ENCODE measurements at regions not wholly inside any gene's neighbourhood (a gene's known extent, or its start where the extent isn't known, plus 50 kb on each side); places are given as distances from the start of the nearest gene placed in this dataset.

GRCh38 chr9:13661014-13661413, 381.5 kb upstream of the MPDZ start:
- WGBS, result 80% methylated on average over 3 of the region's 3 CpGs
- intact Hi-C loops (cut with DNase I), result no loop called here
- peaks cover 0 to 11% (median 8%) of the 10 kb centered on the region in 4 donors for H3K4me1 ChIP-seq

GRCh38 chr9:13651969-13652663, 372.6 kb upstream of the MPDZ start:
- DNase-seq (ENCODE audit: extremely low spot score), result no peak
- 49% methylated on average over 6 of the region's 6 CpGs for WGBS
- TF ChIP-seq POLR2AphosphoS5 (IDR thresholded peaks at IDR 0.05) (no peak), CTCF (IDR thresholded peaks at IDR 0.05) (no peak), EP300 (IDR thresholded peaks at IDR 0.05) (no peak), POLR2A (IDR thresholded peaks at IDR 0.05; ENCODE audit: low read depth) (no peak)
- no peaks in the 10 kb centered on the region for H3K27me3 ChIP-seq
- H3K9me3 ChIP-seq, result no peaks in the 10 kb centered on the region
- intact Hi-C loops (cut with DNase I), result no loop called here
- H3K4me3 ChIP-seq, result no peak overlapping the region
- H3K36me3 ChIP-seq, result no peaks in the 10 kb centered on the region
- no peak overlapping the region for H3K27ac ChIP-seq (replicated peaks in 1 of 4)
- H3K4me1 ChIP-seq, result peaks cover 0 to 9% (median 6%) of the 10 kb centered on the region in 4 donors

More at GRCh38 chr9:13661014-13661413, 381.5 kb upstream of the MPDZ start:
- Histone ChIP-seq H3K9me3 (no peaks in the 10 kb centered on the region), H3K4me3 (peak overlapping the region in 2 of 4 donors; percentile 15 to 17), H3K36me3 (no peaks in the 10 kb centered on the region), H3K27ac (replicated peaks in 1 of 4) (no peak overlapping the region), H3K27me3 (no peaks in the 10 kb centered on the region)
- TF ChIP-seq POLR2A (IDR thresholded peaks at IDR 0.05; ENCODE audit: low read depth) (no peak), EP300 (IDR thresholded peaks at IDR 0.05) (no peak), CTCF (IDR thresholded peaks at IDR 0.05) (no peak), POLR2AphosphoS5 (IDR thresholded peaks at IDR 0.05) (no peak)
- no peak for DNase-seq (ENCODE audit: extremely low spot score)

GRCh38 chr9:13651526-13651925, 372.0 kb upstream of the MPDZ start:
- no peak overlapping the region for H3K27ac ChIP-seq (replicated peaks in 1 of 4)
- H3K36me3 ChIP-seq, result no peaks in the 10 kb centered on the region
- H3K27me3 ChIP-seq, result no peaks in the 10 kb centered on the region
- intact Hi-C loops (cut with DNase I), result no loop called here
- no peak for TF ChIP-seq EP300 (IDR thresholded peaks at IDR 0.05)
- no peak for TF ChIP-seq POLR2AphosphoS5 (IDR thresholded peaks at IDR 0.05)
- TF ChIP-seq POLR2A (IDR thresholded peaks at IDR 0.05; ENCODE audit: low read depth), result no peak
- no peak for TF ChIP-seq CTCF (IDR thresholded peaks at IDR 0.05)
- peaks cover 0 to 9% (median 6%) of the 10 kb centered on the region in 4 donors for H3K4me1 ChIP-seq
- no peaks in the 10 kb centered on the region for H3K9me3 ChIP-seq
- WGBS, result 93% methylated on average over 8 of the region's 8 CpGs
- no peak overlapping the region for H3K4me3 ChIP-seq
- DNase-seq (ENCODE audit: extremely low spot score), result no peak

- intact Hi-C loops (cut with DNase I), result no loop called here
- H3K27me3 ChIP-seq, result no peaks in the 10 kb centered on the region
- no peak overlapping the region for H3K4me3 ChIP-seq
- 83% methylated on average over 3 of the region's 3 CpGs for WGBS
- H3K27ac ChIP-seq (replicated peaks in 1 of 4), result no peak overlapping the region
- no peaks in the 10 kb centered on the region for H3K9me3 ChIP-seq
- H3K36me3 ChIP-seq, result no peaks in the 10 kb centered on the region
- no peak for DNase-seq (ENCODE audit: extremely low spot score)
- H3K4me1 ChIP-seq, result peaks cover 3 to 19% (median 8%) of the 10 kb centered on the region in 4 donors
- TF ChIP-seq POLR2AphosphoS5 (IDR thresholded peaks at IDR 0.05) (no peak), CTCF (IDR thresholded peaks at IDR 0.05) (no peak), POLR2A (IDR thresholded peaks at IDR 0.05; ENCODE audit: low read depth) (no peak), EP300 (IDR thresholded peaks at IDR 0.05) (no peak)
These were observed 369.2 kb upstream of the MPDZ start for GRCh38 chr9:13648676-13649075.

- DNase-seq (ENCODE audit: extremely low spot score), result no peak
- Histone ChIP-seq H3K27ac (replicated peaks in 1 of 4) (no peak overlapping the region), H3K9me3 (no peaks in the 10 kb centered on the region), H3K36me3 (no peaks in the 10 kb centered on the region), H3K27me3 (no peaks in the 10 kb centered on the region), H3K4me1 (peaks cover 3 to 19% (median 8%) of the 10 kb centered on the region in 4 donors), H3K4me3 (no peak overlapping the region)
- TF ChIP-seq POLR2A (IDR thresholded peaks at IDR 0.05; ENCODE audit: low read depth) (no peak), EP300 (IDR thresholded peaks at IDR 0.05) (no peak), POLR2AphosphoS5 (IDR thresholded peaks at IDR 0.05) (no peak), CTCF (IDR thresholded peaks at IDR 0.05) (no peak)
- intact Hi-C loops (cut with DNase I), result no loop called here
These were observed 368.6 kb upstream of the MPDZ start for GRCh38 chr9:13648068-13648467.

All from esophagus muscularis mucosa (tissue), 4 donors.